Spleen (tissue), 7 donors: ENCODE measurements at regions not wholly inside any gene's neighbourhood (a gene's known extent, or its start where the extent isn't known, plus 50 kb on each side); places are given as distances from the start of the nearest gene placed in this dataset.

ENCODE experiments used
- CTCF ChIP-seq, 11 experiments: fragments of 200-600 bp in 7 of 11; fragments of 450-650 bp in 4 of 11; sonication (generic) in 4 of 11; IDR thresholded peaks in 8 of 11; conservative IDR thresholded peaks in 3 of 11; 1 replicate in 7 of 11; 2 replicates in 4 of 11; pipeline versions ENCODE4 v1.4.0 to v1.8.0; 2016 to 2021; ENCODE audit warnings: antibody characterized with exemption in 11 of 11, inconsistent platforms in 4 of 11, mild to moderate bottlenecking in 1 of 11
- POLR2A ChIP-seq, 3 donors: fragments of 450-650 bp; IDR thresholded peaks; one replicate each; pipeline ENCODE4 v1.5.1; 2017; ENCODE audit warnings: antibody characterized with exemption in 3 of 3, mild to moderate bottlenecking in 1 of 3
- donor health status: DM: no; HTN: no; CAD: no; lungs with moderate emphysema.
- donor health status: DM: no; HTN: no; CAD: no.
- donor health status: DM: no; HTN: no; CAD: no.

GRCh38 chr1:228848406-228848805, 113.1 kb downstream of the RHOU start:
- TF ChIP-seq CTCF (IDR thresholded peaks at IDR 0.05 in 8 of 11, conservative IDR thresholded peaks at IDR 0.05 in 3 of 11) (no peak), POLR2A (IDR thresholded peaks at IDR 0.05) (no peak)
